HG02610 (cell line): ENCODE measurements at regions not wholly inside any gene's neighbourhood (a gene's known extent, or its start where the extent isn't known, plus 50 kb on each side); places are given as distances from the start of the nearest gene placed in this dataset.

ENCODE experiments used
- ATAC-seq: cut with Tn5 transposase; IDR thresholded peaks from one replicate; pipeline ENCODE4 v1.9.1; 2021; ENCODE audit warnings: mild to moderate bottlenecking, moderate library complexity; ENCODE audit not compliant: unreplicated experiment

DNA sequence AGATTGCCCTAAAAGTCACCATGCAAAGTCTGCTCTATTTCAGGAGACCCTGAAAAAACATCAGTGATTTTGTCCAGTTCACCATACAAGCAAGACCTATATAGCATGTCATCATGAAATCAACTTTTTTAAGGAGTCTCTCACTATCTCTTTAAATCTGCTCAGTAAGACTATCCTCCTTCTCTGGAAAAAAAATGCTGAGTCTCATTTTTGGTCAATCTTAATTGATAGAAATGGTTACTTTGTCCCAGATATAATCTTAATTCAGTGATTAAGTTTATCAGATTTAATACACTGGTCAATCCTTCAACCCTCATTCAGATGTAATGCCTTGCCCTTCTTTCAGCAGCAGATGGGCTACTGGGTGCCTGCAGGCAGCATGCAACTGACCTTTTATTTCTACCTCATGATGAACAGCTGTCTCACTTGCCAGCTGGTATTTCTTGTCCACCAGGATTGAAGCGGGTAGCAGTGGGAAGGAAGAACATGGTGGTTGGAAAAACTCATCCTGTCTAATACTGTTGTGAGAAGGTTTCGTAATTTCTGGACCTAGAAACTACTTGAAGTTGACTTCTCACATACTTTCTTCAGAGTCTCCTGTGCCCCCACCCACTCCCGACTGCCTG is 375.3 kb downstream of the DNAH5 start:
- ATAC-seq: no peak

DNA sequence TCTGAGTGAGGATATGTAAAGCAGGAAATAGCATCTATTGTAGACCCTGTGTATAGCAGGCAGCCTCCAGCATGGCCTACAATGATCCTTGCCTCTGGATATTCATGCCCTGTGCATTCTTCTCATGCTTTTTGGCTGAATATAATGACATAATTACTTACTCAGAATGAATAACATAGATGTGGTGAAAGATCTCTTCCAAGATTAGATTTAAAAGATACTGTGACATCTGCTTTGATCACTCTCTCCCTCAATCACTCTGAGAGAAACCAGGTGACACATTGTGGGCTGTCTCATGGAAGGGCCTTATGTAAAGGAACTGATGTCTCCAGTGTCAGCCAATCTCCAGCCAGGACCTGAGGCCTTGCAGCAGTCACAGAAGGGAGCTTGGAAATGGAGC is 376.7 kb downstream of the DNAH5 start:
- no peak for ATAC-seq

DNA sequence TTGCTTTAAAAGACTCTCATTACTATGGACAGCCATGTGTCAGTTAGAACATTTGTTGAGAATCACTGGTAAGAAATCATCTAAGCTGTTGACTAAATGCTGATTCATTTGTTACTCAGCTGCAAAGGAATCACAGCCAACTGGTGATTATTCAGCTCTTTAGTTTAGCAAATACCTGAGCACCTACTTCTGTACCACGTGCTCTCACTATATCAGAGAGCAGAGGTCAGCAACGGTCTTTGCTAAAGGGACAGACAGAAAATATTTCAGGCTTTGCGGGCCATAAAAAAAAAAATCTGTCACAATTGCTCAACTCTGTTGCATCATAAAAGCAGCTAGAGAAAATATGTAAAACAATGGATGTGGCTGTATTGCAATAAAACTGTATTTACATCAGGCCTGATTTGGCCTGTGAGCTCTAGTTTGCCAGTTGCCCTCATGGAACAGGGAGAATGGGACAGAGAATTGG is 377.6 kb downstream of the DNAH5 start:
- ATAC-seq: no peak

DNA sequence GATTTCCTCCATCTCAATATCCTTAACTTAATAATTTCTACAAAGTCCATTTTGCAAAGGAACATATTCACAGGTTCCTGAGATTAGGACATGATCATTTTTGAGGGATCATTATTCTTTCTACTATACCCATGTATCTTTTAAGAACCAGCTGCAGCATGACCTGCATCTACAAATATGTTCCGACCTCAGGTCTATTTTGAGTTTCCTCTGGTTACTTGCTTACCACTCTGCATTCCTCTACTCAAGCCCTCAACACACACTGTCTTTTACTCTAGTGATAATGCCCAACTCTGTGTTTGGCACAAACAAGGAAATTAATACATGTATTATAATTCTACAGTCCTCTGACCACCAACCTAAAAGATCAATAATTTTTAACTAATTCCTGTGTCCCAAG is 386.1 kb downstream of the DNAH5 start:
- no peak for ATAC-seq

DNA sequence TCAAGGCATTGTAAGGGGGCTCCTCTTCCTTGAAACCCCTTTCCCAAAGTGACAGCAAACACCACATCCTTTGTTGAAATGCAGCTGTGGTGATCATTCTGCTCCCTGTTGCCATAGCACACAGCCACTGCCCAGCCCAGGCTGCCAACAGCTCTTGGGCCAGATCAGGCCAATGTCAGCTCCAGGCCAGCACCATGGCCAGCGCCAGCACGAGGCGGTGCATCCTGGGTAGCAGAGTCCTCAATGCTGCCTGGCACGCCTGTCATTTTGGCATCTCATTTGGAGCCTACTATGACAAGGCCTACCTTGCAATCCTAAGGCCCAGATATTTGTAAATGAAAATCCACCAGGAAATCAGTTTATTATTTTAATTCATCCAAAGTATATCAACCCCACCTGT is 390.6 kb downstream of the DNAH5 start:
- ATAC-seq: no peak

DNA sequence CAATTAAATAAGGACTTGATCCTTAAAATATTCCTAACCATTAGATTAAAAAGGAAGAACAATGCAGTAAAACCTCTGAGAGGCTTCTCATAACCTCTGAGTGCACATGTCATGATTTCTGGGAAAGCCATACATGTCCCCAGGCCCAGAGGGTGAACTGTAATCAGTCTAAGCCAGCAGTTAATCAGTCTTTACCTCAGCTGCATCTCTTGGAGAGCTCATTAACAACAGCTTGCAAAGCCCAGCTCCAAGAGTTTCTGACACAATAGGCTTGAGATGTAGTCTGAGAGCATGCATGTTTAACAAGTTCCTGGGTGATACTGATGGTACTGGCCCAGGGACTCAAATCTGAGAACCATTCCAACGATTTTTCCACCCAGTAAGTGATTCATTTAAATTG is 392.1 kb downstream of the DNAH5 start:
- ATAC-seq: no peak

DNA sequence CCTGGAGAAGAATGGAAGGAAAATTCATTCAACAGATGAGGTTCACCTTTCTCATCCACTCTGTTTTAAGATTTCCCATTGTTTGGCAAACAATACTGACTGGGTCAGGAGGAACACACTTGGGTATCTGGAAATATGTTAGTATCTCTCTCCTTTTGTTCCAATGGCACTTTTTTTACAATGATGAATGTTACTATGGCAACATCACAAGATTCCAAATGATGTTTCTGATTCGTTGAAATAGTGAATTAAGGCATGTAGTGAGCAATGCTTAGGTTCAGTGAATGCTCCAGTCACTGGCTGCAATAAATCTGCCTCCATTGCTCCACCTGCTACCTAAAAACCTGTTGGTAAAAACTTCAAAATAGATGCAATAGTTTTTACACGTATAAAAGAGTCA is 392.8 kb downstream of the DNAH5 start:
- no peak for ATAC-seq

DNA sequence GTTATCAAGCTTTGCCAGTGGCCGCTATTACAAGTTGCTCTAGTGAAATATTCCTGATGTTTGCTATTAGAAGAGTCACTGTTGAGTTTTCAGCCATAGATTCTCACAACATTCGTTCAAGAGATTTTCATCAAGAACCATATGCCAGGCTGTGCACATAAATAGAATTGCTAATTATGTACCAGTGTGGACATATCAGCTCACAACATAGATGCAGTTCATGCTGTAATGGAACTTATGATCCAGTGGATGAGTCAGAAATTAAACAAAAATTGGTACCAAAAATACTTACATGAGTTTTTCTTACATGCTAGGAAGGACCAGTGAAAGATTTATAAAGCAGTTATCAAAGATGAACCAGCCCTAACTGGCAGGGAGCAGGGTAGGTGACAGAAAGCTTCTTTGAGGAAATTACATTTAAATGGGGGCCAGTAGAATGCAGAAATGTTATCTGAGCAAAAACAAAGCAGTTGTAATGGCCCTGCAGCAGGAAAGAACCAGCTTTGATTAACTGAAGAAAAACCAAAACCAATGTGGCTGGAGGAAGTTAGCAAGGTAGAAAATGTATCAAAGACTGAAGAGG is 404.2 kb downstream of the DNAH5 start:
- no peak for ATAC-seq

DNA sequence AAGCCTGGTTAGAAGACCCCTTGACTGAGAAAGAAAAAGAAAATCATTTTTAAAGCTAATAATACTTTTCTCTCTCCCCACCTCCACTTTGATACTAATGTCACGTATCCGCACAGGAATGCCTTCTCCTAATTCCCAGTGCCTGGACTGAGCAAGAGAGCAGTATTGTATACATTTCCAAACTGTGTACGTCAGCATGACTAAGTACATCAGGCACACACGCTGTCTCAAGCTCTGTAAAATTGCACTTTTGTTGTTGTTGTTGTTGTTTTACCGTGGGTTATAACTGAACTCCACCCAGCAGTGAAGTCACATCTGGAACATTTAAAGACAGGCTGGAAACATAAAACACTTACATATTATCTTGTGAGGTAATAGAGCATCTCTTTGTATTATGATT is 407.6 kb downstream of the DNAH5 start:
- no peak for ATAC-seq

DNA sequence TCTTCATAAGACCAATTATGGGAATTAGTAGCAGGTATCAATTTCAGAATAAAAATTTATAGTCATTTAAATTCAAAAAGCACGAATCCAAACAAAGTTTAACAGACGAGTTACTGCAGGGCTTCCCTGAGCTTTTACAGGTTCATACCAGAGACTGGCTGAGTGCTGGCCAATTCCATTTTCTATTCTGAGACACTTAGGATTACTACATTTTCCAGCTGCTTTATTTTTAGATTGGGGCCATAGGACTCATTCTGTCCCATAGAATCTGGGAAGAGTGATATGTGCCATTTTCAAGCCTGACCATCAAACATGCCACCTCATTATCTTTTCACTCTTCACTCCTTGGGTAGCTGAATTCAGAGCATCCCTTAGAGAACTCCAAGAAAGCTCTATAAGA is 410.7 kb downstream of the DNAH5 start:
- no peak for ATAC-seq

DNA sequence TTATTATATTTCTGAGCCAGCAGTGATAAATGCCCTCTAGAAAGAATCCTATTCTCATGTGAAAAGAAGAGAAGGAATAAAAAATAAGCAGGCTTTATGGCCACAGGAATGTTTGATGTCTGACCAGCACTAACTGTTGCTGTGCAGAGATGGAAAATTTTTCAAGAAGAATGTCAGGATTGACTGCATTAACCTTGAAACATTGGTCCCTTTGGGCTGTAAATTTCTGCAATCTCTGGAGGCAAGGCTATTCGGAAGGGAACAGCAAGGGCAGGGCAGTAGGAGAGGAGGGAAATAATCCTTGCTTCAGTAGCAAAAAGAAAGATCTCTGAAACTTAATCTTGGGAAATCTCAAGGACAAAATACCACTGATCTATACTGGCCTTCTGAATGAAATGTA is 415.2 kb downstream of the DNAH5 start:
- ATAC-seq: no peak

DNA sequence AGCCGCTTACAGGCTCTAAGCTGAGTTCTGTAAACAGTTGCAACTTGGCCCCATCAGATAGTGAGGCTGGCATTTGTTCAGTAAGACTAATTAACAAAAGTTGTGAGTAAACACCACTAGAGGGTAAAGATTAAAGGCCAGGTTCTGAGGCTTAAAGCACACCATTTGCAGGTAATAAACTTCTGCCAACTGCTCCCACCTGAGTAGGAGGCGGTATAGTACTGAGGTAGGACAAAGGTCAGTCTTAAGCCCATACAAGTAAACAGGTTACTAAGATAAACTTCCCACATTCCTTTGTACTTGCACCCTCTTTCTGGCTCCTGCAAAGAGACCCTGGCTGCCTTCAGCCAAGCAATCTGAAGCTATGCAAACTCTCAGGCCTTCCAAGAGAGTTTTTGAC is 419.6 kb downstream of the DNAH5 start:
- ATAC-seq: no peak

DNA sequence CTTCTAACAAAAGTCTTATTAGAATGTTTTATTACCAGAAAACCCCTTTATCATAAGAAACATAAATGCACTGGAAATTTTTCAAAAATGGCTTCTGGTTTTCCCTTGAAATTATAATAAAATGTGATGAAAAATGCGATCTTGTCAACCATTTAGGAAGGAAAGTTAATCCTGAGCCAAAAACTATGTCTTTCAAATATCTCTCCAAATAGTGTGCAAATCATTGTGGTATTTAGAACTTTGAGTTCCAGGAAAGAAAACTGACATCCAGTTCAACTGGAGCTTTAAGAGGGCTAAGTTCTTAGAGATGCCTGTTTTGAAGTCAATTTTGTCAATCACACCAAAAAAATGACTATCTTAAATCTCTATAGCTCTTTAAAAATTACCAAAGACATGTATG is 425.4 kb downstream of the DNAH5 start:
- no peak for ATAC-seq

DNA sequence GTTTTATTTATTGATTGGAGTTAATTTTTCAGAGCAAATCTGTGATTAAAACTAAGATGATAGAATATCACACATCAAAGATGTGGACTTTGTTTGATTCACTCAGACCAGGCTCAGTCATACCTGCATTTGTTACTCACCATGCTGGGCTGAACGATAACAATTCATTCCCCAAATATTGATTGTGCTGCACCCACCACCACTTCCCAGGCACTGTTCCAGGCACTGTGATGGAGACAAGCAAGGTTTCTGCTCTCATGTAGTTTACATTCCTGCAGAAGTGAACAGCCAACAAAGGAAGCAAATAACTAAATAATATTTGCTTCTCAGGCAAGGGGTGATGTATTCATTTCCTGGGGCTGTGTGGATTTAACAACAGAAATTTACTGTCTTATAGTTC is 428.3 kb downstream of the DNAH5 start:
- ATAC-seq: no peak

DNA sequence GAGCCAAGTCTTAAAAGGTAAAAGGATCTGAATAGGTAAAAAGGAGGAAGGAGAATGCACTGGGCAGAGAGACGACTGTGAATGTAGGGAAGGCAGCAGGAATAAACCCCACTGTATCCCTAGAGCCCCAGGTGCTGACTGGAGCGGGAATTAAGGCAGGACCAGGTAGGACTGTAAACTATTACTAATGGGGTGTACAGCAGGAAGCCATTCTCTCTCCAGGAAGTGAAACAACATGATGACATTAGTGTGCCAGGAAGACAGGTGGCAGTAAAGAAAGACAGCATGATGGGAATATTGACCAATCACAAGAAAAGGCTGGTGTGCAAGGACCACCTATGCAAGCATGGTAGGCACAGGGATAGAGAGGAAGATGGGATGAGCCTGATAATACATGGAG is 433.0 kb downstream of the DNAH5 start:
- ATAC-seq: no peak

DNA sequence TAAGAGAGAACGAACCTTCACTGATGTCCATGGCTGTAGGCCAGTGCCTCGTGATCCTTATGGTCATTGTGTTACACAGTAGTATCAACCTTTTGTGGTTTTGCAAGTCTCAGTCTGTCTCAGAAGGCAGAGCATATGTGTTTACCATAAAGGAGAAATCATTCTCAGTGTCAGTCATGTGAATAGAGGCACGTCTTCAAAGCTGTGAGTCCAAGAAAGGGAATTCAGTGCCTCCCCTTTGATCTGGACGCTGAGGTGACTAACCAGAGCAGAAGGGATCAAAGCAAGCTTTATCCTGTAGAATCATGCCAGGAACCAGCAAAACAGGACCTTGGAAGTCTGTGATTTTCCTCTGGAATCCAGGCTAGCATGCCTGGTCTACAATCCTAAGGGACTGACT is 433.9 kb downstream of the DNAH5 start:
- no peak for ATAC-seq

DNA sequence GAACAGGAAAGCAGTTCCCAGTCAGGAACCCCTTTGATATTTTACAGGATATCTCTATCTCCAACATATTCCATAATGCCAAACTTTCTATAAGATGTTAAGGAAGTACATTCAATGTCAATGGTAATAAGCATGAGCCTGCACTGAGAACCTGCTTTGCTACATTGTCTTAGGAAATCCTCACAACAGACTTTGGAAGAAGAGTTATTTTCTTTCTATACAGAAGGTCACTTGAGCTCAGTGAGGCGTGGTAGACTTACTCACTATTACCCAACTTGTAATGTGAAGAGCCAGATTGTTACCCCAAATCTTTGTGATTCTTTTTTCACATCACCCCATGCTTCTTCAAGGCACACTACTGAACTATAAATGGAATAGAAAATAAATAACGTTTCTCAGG is 435.9 kb downstream of the DNAH5 start:
- ATAC-seq: no peak

DNA sequence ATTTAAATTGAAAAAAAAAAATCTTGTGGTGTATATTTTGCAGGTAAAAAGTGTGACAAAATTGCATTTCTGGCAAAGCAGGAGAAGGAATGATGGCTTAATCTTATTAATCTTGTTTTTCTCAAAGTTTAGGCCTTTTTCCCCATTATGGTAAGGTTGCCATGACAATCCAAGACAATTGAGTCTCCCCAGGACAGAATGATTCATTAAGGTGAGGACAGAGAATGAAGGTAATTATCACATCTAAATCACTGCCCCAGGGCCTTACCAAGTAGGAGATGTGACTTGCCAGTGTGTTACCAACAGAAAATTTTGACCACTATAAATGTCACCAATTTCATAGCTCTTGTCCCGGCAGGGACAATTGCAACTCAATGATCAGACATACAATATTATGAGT is 439.2 kb downstream of the DNAH5 start:
- ATAC-seq: no peak

DNA sequence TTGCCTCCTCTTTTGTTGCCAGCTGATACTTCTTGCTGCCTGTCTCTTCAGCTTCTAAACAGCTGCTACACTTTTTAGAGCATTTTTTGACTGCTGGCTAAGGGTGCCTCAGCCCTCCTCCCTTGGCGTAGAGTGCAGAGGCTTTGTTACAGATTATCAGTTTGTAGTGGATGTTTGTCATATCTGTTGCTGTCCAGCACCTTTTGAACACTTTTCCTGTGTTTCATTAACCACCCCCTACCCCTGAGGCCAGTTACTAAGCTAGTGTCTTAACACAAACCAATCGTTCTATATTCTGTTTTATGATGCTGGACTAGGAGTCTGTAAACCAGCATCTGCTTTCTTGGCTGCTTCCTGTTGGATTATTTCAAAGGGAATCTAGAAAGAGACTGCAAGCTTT is 441.5 kb downstream of the DNAH5 start:
- no peak for ATAC-seq

DNA sequence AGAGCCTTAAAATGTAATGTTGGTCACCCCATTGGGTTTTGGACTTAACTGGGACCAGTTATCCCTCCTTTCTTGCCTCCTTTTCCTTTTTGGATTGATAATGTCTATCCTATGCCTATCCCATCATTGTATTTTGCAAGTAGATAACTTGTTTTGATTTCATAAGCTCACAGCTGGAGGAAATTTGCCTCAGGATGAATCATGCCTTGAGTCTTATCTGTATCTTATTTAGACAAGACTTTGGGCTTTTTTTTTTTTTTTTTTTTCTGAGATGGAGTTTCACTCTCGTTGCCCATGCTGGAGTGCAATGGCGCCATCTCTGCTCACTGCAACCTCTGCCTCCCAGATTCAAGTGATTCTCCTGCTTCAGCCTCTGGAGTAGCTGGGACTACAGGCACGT is 443.3 kb downstream of the DNAH5 start:
- no peak for ATAC-seq

DNA sequence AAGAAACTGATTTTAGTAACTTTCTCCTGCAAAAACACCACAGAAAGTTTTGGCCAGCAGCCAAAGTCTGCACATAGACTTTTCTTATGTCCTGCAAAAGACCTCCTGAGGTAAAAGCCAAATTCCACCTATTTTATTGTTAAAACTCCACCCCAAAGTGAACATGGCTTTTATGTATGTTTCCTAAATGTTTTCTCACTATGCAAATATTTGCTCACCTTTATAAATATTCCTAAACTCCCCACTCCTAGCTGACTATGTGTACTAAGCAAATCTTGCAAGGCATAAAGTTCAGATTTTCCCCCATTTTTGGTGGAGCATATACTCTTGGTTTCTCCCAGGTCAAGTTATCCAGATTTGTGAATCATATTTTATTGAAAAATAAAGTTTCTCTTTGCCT is 446.2 kb downstream of the DNAH5 start:
- ATAC-seq: no peak

DNA sequence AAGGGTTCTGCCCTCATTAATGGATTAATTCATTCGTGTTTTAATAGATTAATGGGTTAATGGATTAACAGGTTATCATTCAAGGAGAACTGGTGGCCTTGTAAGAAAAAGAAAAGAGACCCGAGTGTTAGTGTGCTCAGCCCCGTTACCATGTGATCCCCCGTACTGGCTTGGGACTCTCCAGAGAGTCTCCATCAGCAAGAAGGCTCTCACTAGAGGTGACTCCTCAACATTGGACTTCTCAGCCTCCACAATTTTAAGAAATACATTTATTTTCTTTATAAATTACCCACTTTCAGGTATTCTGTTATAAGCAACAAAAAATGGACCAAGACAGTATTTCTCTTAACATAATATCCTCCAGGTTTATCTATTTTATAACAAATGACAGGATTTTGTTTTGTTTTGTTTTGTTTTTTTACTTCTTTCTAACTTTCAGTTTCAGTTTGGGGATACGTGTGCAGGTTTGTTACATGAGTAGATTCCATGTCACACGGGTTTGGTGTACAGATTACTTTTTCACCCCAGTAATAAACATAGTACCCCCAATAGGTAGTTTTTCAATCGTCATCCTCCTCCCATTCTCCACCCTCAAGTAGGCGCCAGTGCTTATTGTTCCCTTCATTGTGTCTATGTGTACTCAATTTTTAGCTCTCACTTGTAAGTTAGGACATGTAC is 456.1 kb downstream of the DNAH5 start:
- no peak for ATAC-seq

DNA sequence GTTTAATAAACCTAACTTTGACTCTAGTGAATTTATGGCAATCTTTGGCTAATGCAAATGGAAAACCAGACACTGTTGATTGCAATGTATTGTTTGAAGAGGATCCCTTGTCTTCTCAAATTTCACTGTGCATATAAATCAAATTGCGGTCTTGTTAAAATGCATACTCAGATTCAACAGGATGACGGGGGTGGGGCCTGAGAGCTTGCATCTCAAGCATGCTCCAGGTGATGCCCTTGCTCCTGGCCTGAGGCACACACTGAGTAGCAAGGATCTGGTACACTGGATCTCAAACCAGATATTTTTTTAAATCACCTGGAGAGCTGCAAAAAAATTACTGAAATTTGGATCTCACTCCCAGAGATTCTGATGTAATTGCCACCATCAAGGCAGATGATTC is 463.7 kb downstream of the DNAH5 start:
- ATAC-seq: no peak
